ENCODE measurements at regions not wholly inside any gene's neighbourhood (a gene's known extent, or its start where the extent isn't known, plus 50 kb on each side); places are given as distances from the start of the nearest gene placed in this dataset.

DNA sequence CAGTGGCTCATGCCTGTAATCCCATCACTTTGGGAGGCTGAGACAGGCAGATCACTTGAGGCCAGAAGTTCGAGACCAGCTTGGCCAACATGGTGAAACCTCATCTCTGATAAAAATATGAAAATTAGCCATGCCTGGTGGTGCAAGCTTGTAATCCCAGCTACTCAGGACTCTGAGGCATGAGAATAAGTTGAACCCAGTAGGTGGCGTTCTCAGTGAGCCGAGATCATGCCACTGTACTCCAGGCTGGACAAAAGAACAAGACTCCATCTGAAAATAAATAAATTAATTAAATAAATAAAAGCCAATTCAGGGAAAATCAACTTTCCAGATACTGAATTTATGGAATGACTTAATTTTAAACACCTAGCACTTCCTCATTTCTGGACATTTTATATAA lies 1722.1 kb downstream of the MAT2B start:
- no peak for TF ChIP-seq POLR2AphosphoS5 (IDR thresholded peaks at IDR 0.05)
- TF ChIP-seq CTCF (IDR thresholded peaks at IDR 0.05; ENCODE audit: poor library complexity, severe bottlenecking), result no peak
- no peak for TF ChIP-seq TAF1 (IDR thresholded peaks at IDR 0.05; ENCODE audit: low read depth)
- TF ChIP-seq EZH2 (IDR thresholded peaks at IDR 0.05; ENCODE audit: borderline replicate concordance, insufficient read depth, low read length, poor library complexity, severe bottlenecking), result no peak
